ENCODE measurements at regions not wholly inside any gene's neighbourhood (a gene's known extent, or its start where the extent isn't known, plus 50 kb on each side); places are given as distances from the start of the nearest gene placed in this dataset.

- TF ChIP-seq POLR2A (IDR thresholded peaks at IDR 0.05): no peak
- no peak for TF ChIP-seq POLR2AphosphoS5 (IDR thresholded peaks at IDR 0.05)
- TF ChIP-seq CTCF (IDR thresholded peaks at IDR 0.05): no peak
- no peak for TF ChIP-seq EP300 (IDR thresholded peaks at IDR 0.05)
- intact Hi-C loops (cut with DNase I; ENCODE audit: low total_unique reads): no loop called here
- Histone ChIP-seq H3K4me1 (no peaks in the 10 kb centered on the region), H3K36me3 (no peaks in the 10 kb centered on the region), H3K27ac (no peak overlapping the region), H3K9me3 (peaks cover 0 to 11% (median 4%) of the 10 kb centered on the region in 4 donors), H3K4me3 (no peak overlapping the region), H3K27me3 (no peaks in the 10 kb centered on the region)
- 84 to 91% (median 90%) methylated on average over 7 to 29 of the region's 29 CpGs for WGBS, 5 donors
- DNase-seq: no peak
Measured at GRCh38 chr13:85362980-85363379, 436.2 kb downstream of the SLITRK6 start.

GRCh38 chr13:85347251-85347650 is 452.0 kb downstream of the SLITRK6 start:
- no peak for DNase-seq
- 63 to 75% (median 73%) methylated on average over 5 of the region's 5 CpGs for WGBS, 5 donors
- TF ChIP-seq POLR2AphosphoS5 (IDR thresholded peaks at IDR 0.05) (no peak), POLR2A (IDR thresholded peaks at IDR 0.05) (no peak), CTCF (IDR thresholded peaks at IDR 0.05) (no peak), EP300 (IDR thresholded peaks at IDR 0.05) (no peak)

GRCh38 chr13:85334187-85334586 is 465.0 kb downstream of the SLITRK6 start:
- intact Hi-C loops (cut with DNase I; ENCODE audit: low total_unique reads): no loop called here
- no peak for DNase-seq
- no peaks in the 10 kb centered on the region for H3K27me3 ChIP-seq
- no peak overlapping the region for H3K4me3 ChIP-seq
- H3K9me3 ChIP-seq: no peaks in the 10 kb centered on the region
- H3K27ac ChIP-seq: no peak overlapping the region
- no peaks in the 10 kb centered on the region for H3K36me3 ChIP-seq
- WGBS, 5 donors: 86 to 94% (median 89%) methylated on average over 4 of the region's 4 CpGs
- TF ChIP-seq CTCF (IDR thresholded peaks at IDR 0.05): no peak
- no peak for TF ChIP-seq EP300 (IDR thresholded peaks at IDR 0.05)
- TF ChIP-seq POLR2A (IDR thresholded peaks at IDR 0.05): no peak
- no peak for TF ChIP-seq POLR2AphosphoS5 (IDR thresholded peaks at IDR 0.05)
- H3K4me1 ChIP-seq: no peaks in the 10 kb centered on the region

More at GRCh38 chr13:85347251-85347650, 452.0 kb downstream of the SLITRK6 start:
- Histone ChIP-seq H3K27me3 (no peaks in the 10 kb centered on the region), H3K4me1 (no peaks in the 10 kb centered on the region), H3K4me3 (no peak overlapping the region), H3K36me3 (no peaks in the 10 kb centered on the region), H3K27ac (no peak overlapping the region), H3K9me3 (no peaks in the 10 kb centered on the region)
- intact Hi-C loops (cut with DNase I; ENCODE audit: low total_unique reads): no loop called here

- DNase-seq: no peak
- no peaks in the 10 kb centered on the region for H3K9me3 ChIP-seq
- no peaks in the 10 kb centered on the region for H3K36me3 ChIP-seq
- TF ChIP-seq POLR2A (IDR thresholded peaks at IDR 0.05): no peak
- no peak for TF ChIP-seq CTCF (IDR thresholded peaks at IDR 0.05)
- no peak for TF ChIP-seq POLR2AphosphoS5 (IDR thresholded peaks at IDR 0.05)
- TF ChIP-seq EP300 (IDR thresholded peaks at IDR 0.05): no peak
- no peak overlapping the region for H3K27ac ChIP-seq
- H3K4me3 ChIP-seq: no peak overlapping the region
- WGBS, 5 donors: 34 to 48% (median 40%) methylated on average over 2 of the region's 2 CpGs
- intact Hi-C loops (cut with DNase I; ENCODE audit: low total_unique reads): no loop called here
- H3K4me1 ChIP-seq: no peaks in the 10 kb centered on the region
- no peaks in the 10 kb centered on the region for H3K27me3 ChIP-seq
Measured at GRCh38 chr13:85333506-85334020, 465.7 kb downstream of the SLITRK6 start.

Measured in stomach (tissue), 8 donors.